K562 (cell line): ENCODE measurements at regions not wholly inside any gene's neighbourhood (a gene's known extent, or its start where the extent isn't known, plus 50 kb on each side); places are given as distances from the start of the nearest gene placed in this dataset.
A peak's percentile ranks its signal among the peaks of the same experiment; 100 is the strongest.

Source experiments
- ATAC-seq: fragments of 200-7000 bp; cut with Tn5 transposase; 3 replicates; pipeline ENCODE4 v1.9.1; 2020; ENCODE audit warnings: moderate library complexity
- BruUV-seq: library from RNA; stranded (reverse); fragments of 400-500 nt; replicated peaks from 2 replicates; lab custom pipeline; 2021; lab: Mats Ljungman, UMichigan
- CTCF ChIA-PET: fragments of 300-600 bp; formaldehyde crosslinking; extraction: SDS; loops from one replicate; lab custom pipeline; 2021; ENCODE audit warnings: low intra/inter-chr PET ratio; lab: Yijun Ruan, JAX
- POLR2A ChIA-PET: fragments of 300-600, 350-650 bp; sonication (Branson Sonifier 250); formaldehyde crosslinking; extraction: SDS; loops from one replicate; lab custom pipeline; 2021; ENCODE audit warnings: antibody characterized with exemption, inconsistent platforms; lab: Yijun Ruan, JAX
- DNase-seq, 4 experiments: peaks; one replicate each; pipeline versions ENCODE4 v3.0.0 to v3.0.0-alpha.2; 2011 to 2018; ENCODE audit warnings: low spot score in 3 of 4, mixed read lengths in 3 of 4; ENCODE audit errors: extremely low read depth in 1 of 4
- FAIRE-seq: peaks from 2 replicates; lab custom pipeline; 2011; peaks lifted over from hg19 to GRCh38; lab: Jason Lieb, UNC
- H2AFZ ChIP-seq: 2 replicates; pipeline ENCODE4 v1.6.0; 2011; ENCODE audit warnings: low read depth, low read length, control low read depth, inconsistent platforms
- H3K27ac ChIP-seq: fragments of 200-600 bp; 3 replicates; pipeline ENCODE4 v1.8.0; 2011; ENCODE audit warnings: low read depth, mild to moderate bottlenecking, control low read depth, inconsistent platforms, low read length, moderate library complexity, mixed read lengths; ENCODE audit errors: extremely low read depth
- H3K27me3 ChIP-seq, 2 experiments: fragments of 300-600 bp in 1 of 2; 2 replicates in 1 of 2; 3 replicates in 1 of 2; pipeline versions ENCODE4 v1.6.0 to v1.8.0; 2011; ENCODE audit warnings: inconsistent platforms in 2 of 2, low read length in 2 of 2, mild to moderate bottlenecking in 1 of 2, mixed read lengths in 1 of 2, moderate library complexity in 1 of 2; ENCODE audit not compliant: control insufficient read depth in 2 of 2, insufficient read depth in 2 of 2
- H3K36me3 ChIP-seq: fragments of 300-600 bp; 3 replicates; pipeline ENCODE4 v1.8.0; 2011; ENCODE audit warnings: mild to moderate bottlenecking, low read length, inconsistent platforms; ENCODE audit not compliant: control insufficient read depth, insufficient read depth
- H3K4me1 ChIP-seq, 2 experiments: fragments of 200-600 bp in 1 of 2; replicated peaks in 1 of 2; 2 replicates in 1 of 2; 3 replicates in 1 of 2; pipeline versions ENCODE4 v1.5.1 to v1.8.0; 2011; ENCODE audit warnings: inconsistent platforms in 2 of 2, low read length in 2 of 2, mild to moderate bottlenecking in 1 of 2, mixed read lengths in 1 of 2, moderate library complexity in 1 of 2; ENCODE audit not compliant: control insufficient read depth in 2 of 2, insufficient read depth in 2 of 2
- H3K4me2 ChIP-seq: 2 replicates; pipeline ENCODE4 v1.6.1; 2011; ENCODE audit warnings: low read length, control low read depth, inconsistent platforms, mixed read lengths; ENCODE audit not compliant: insufficient read depth
- H3K4me3 ChIP-seq: fragments of 200-600 bp; sonication (generic), shearing (Covaris generic); 2 replicates; pipeline ENCODE4 v1.5.1; 2016; ENCODE audit warnings: control low read depth, inconsistent platforms
- H3K79me2 ChIP-seq: fragments of 200-600 bp; 3 replicates; pipeline ENCODE4 v1.8.0; 2011; ENCODE audit warnings: low read length, inconsistent platforms; ENCODE audit not compliant: control insufficient read depth, insufficient read depth
- H3K9ac ChIP-seq, 2 experiments: 2 replicates each; pipeline versions ENCODE4 v1.6.0 to v1.6.1; 2011; ENCODE audit warnings: low read depth in 2 of 2, low read length in 2 of 2, control low read depth in 1 of 2, inconsistent platforms in 1 of 2, mild to moderate bottlenecking in 1 of 2, mixed read lengths in 1 of 2; ENCODE audit not compliant: insufficient read depth in 1 of 2
- H3K9me1 ChIP-seq: one replicate; pipeline ENCODE4 v1.6.0; 2011; ENCODE audit warnings: inconsistent platforms, mild to moderate bottlenecking, low read length, moderate library complexity; ENCODE audit not compliant: control insufficient read depth, insufficient read depth
- H3K9me3 ChIP-seq: replicated peaks from 2 replicates; pipeline ENCODE4 v1.5.1; 2011; ENCODE audit warnings: low read depth, low read length, inconsistent platforms; ENCODE audit not compliant: control insufficient read depth, insufficient read depth
- H4K20me1 ChIP-seq: replicated peaks from 2 replicates; pipeline ENCODE4 v1.6.1; 2011; ENCODE audit warnings: low read length, inconsistent platforms, mixed read lengths; ENCODE audit not compliant: control insufficient read depth, insufficient read depth
- BCOR ChIP-seq: fragments of 450-650 bp; IDR thresholded peaks from 2 replicates; pipeline ENCODE4 v1.6.1; 2016
- CXXC5 ChIP-seq: fragments of 250-450 bp; sonication (Bioruptor Pico); IDR thresholded peaks from 2 replicates; pipeline ENCODE4 v1.8.0; 2022; ENCODE audit warnings: inconsistent platforms, mild to moderate bottlenecking, moderate library complexity
- EHMT2 ChIP-seq: fragments of 450-650 bp; IDR thresholded peaks from 2 replicates; pipeline ENCODE4 v1.6.1; 2018; ENCODE audit warnings: antibody characterized with exemption
- FOXK1 ChIP-seq: sonication (generic); formaldehyde crosslinking; IDR thresholded peaks from 2 replicates; pipeline ENCODE4 v1.8.0; 2022; ENCODE audit warnings: missing genetic modification reagents, mild to moderate bottlenecking, borderline replicate concordance
- GTF2F1 ChIP-seq: IDR thresholded peaks from 2 replicates; pipeline ENCODE4 v1.6.1; 2011; ENCODE audit warnings: low read depth, low read length, improper control_type of control experiment
- KAT8 ChIP-seq: fragments of 450-650 bp; IDR thresholded peaks from 2 replicates; pipeline ENCODE4 v1.6.1; 2016; ENCODE audit warnings: low read depth, mild to moderate bottlenecking
- KDM1A ChIP-seq, 2 experiments: fragments of 450-650 bp; IDR thresholded peaks; 2 replicates each; pipeline ENCODE4 v1.6.1; 2016; ENCODE audit warnings: mild to moderate bottlenecking in 2 of 2
- SMARCE1 ChIP-seq: fragments of 450-650 bp; IDR thresholded peaks from 2 replicates; pipeline ENCODE4 v1.7.1; 2016; ENCODE audit warnings: mild to moderate bottlenecking
- TRIM28 ChIP-seq: fragments of 450-650 bp; IDR thresholded peaks from 2 replicates; pipeline ENCODE4 v1.6.1; 2017
- U2AF2 ChIP-seq: fragments of 200-400 bp; formaldehyde crosslinking; optimal IDR thresholded peaks from 2 replicates; pipeline ENCODE3; 2017; ENCODE audit warnings: low read depth, mild to moderate bottlenecking, low read length
- ZNF184 ChIP-seq: sonication (generic); formaldehyde crosslinking; IDR thresholded peaks from 2 replicates; pipeline ENCODE4 v1.5.0; 2020; ENCODE audit warnings: missing genetic modification reagents
- ZNF717 ChIP-seq: fragments of 250-450 bp; sonication (Bioruptor Pico); IDR thresholded peaks from 2 replicates; pipeline ENCODE4 v1.5.0; 2021
- ZNF79 ChIP-seq: fragments of 250-450 bp; sonication (Bioruptor Pico); IDR thresholded peaks from 2 replicates; pipeline ENCODE4 v1.4.0; 2020; ENCODE audit warnings: low read depth, mild to moderate bottlenecking, moderate library complexity
- WGBS: fragments of 100-300 bp; shearing (Covaris generic); methylation state at CpG from one replicate; pipeline ENCODE4 v1.1.6; 2016; ENCODE audit warnings: low coverage, mixed read lengths; ENCODE audit not compliant: insufficient coverage; ENCODE audit errors: missing lambda C conversion rate; 5-methylcytosine and 5-hydroxymethylcytosine counted together
- in situ Hi-C: fragments of 300-500 bp; cut with MboI; formaldehyde crosslinking; loops from 4 replicates; pipeline ENCODE4 v1.15.0; 2018; ENCODE audit warnings: inconsistent platforms, mixed read lengths
- intact Hi-C: fragments of 100-400 bp; cut with micrococcal nuclease; formaldehyde crosslinking; loops from 2 replicates; pipeline ENCODE4 v1.14.2; 2022
- TF ChIP-seq, protein P1 (sequence below): sonication (generic); formaldehyde crosslinking; IDR thresholded peaks from 2 replicates; pipeline ENCODE4 v1.8.1; 2022; ENCODE audit warnings: missing genetic modification reagents
- TF ChIP-seq, protein P2 (sequence below): fragments of 450-650 bp; IDR thresholded peaks from 2 replicates; pipeline ENCODE4 v1.6.1; 2016; ENCODE audit warnings: mild to moderate bottlenecking
- TF ChIP-seq, protein P3 (sequence below): fragments of 250-450 bp; sonication (Bioruptor Pico); IDR thresholded peaks from 2 replicates; pipeline ENCODE4 v1.5.0; 2021; ENCODE audit warnings: mild to moderate bottlenecking, borderline replicate concordance

DNA sequence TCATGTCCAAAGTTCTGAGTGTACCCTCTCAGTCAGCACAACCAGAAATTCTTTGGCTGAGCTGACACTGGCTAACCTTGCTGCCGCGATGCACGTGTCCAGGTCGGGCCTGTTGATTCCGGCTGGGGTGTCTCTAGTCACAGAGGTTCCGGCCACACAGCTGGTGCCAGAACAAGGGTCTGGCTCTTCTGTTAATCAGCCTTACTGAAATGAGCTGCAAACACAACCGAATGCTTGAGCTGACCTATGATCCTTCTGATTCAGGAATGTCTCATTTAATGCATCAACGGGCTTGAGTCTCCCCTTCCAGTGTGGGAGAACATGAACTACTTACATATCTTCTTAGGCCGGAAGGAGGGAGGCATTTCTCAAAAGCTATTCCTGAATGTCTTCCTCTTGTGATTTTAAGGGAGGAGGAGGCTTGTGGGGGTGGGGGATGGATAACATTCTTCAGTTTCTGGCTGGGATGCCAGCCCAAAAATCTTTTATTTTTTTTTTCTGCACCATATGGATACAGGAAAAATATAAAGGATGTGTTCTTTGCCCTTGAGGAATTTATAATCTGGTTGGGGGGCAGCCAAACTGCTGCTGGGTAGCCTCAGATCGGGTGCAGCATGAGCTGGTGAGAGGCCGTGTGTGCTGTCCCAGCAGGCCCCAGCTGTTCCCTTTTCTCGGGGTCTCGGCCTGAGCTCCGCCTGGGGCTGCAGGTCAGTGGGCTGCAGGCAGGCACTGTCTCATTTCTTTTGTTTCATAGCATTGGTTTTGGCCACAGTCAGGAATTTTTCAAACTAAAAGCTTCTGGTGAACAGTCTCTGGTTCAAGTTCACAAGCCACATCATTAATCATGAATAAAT lies 319.1 kb upstream of the TBL1XR1 start:
- POLR2A ChIA-PET, result no interaction called here
- Histone ChIP-seq H3K36me3 (no peaks in the 10 kb centered on the region), H2AFZ (no peak overlapping the region), H3K27ac (no peak overlapping the region), H3K9me3 (no peaks in the 10 kb centered on the region), H3K4me2 (no peak overlapping the region), H4K20me1 (no peaks in the 10 kb centered on the region), H3K4me1 (peaks cover 0 to 3% of the 10 kb centered on the region in 2 experiments; a peak in 2 of 5 replicates), H3K27me3 (no peaks in the 10 kb centered on the region), H3K4me3 (no peak overlapping the region), H3K9me1 (no peaks in the 10 kb centered on the region), H3K9ac (peak overlapping the region in 1 of 2 experiments; percentile 66; a peak in 2 of 4 replicates), H3K79me2 (no peaks in the 10 kb centered on the region)
- no TSS peak for BruUV-seq
- CTCF ChIA-PET, result no interaction called here
- no peak for DNase-seq
- FAIRE-seq, result no peak
- intact Hi-C loops, result no loop called here
- in situ Hi-C loops, result no loop called here
- TF ChIP-seq SMARCE1 (no peak), ZNF79 (no peak), ZNF717 (CRISPR knock-in tag) (no peak), BCOR (no peak), U2AF2 (no peak), FOXK1 (CRISPR knock-in tag) (no peak), CXXC5 (no peak), KDM1A (IDR thresholded peaks at IDR 0.05) (no peak), TRIM28 (no peak), KAT8 (no peak), EHMT2 (no peak), GTF2F1 (no peak), ZNF184 (no peak)
- TF ChIP-seq, protein P1, sequence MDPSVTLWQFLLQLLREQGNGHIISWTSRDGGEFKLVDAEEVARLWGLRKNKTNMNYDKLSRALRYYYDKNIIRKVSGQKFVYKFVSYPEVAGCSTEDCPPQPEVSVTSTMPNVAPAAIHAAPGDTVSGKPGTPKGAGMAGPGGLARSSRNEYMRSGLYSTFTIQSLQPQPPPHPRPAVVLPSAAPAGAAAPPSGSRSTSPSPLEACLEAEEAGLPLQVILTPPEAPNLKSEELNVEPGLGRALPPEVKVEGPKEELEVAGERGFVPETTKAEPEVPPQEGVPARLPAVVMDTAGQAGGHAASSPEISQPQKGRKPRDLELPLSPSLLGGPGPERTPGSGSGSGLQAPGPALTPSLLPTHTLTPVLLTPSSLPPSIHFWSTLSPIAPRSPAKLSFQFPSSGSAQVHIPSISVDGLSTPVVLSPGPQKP (CRISPR knock-in tag), result no peak
- TF ChIP-seq, protein P2, sequence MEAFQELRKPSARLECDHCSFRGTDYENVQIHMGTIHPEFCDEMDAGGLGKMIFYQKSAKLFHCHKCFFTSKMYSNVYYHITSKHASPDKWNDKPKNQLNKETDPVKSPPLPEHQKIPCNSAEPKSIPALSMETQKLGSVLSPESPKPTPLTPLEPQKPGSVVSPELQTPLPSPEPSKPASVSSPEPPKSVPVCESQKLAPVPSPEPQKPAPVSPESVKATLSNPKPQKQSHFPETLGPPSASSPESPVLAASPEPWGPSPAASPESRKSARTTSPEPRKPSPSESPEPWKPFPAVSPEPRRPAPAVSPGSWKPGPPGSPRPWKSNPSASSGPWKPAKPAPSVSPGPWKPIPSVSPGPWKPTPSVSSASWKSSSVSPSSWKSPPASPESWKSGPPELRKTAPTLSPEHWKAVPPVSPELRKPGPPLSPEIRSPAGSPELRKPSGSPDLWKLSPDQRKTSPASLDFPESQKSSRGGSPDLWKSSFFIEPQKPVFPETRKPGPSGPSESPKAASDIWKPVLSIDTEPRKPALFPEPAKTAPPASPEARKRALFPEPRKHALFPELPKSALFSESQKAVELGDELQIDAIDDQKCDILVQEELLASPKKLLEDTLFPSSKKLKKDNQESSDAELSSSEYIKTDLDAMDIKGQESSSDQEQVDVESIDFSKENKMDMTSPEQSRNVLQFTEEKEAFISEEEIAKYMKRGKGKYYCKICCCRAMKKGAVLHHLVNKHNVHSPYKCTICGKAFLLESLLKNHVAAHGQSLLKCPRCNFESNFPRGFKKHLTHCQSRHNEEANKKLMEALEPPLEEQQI, result no peak
- TF ChIP-seq, protein P3, sequence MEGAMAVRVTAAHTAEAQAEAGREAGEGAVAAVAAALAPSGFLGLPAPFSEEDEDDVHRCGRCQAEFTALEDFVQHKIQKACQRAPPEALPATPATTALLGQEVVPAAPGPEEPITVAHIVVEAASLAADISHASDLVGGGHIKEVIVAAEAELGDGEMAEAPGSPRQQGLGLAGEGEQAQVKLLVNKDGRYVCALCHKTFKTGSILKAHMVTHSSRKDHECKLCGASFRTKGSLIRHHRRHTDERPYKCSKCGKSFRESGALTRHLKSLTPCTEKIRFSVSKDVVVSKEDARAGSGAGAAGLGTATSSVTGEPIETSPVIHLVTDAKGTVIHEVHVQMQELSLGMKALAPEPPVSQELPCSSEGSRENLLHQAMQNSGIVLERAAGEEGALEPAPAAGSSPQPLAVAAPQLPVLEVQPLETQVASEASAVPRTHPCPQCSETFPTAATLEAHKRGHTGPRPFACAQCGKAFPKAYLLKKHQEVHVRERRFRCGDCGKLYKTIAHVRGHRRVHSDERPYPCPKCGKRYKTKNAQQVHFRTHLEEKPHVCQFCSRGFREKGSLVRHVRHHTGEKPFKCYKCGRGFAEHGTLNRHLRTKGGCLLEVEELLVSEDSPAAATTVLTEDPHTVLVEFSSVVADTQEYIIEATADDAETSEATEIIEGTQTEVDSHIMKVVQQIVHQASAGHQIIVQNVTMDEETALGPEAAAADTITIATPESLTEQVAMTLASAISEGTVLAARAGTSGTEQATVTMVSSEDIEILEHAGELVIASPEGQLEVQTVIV (CRISPR knock-in tag), result no peak
- ATAC-seq, result no peak
- WGBS, result 54% methylated on average over 13 of the region's 14 CpGs
